HL-60 (cell line): ENCODE measurements at regions not wholly inside any gene's neighbourhood (a gene's known extent, or its start where the extent isn't known, plus 50 kb on each side); places are given as distances from the start of the nearest gene placed in this dataset.

ENCODE experiments used
- DNase-seq, 2 experiments: peaks; one replicate each; pipeline ENCODE4 v3.0.0-alpha.2; 2010 to 2020; ENCODE audit warnings: low read depth in 1 of 2, low spot score in 1 of 2
- H3K27ac ChIP-seq: fragments of 250-450 bp; sonication (Bioruptor Pico); replicated peaks from 2 replicates; pipeline ENCODE4 v1.5.1; 2020; ENCODE audit warnings: mild to moderate bottlenecking, moderate library complexity
- H3K27me3 ChIP-seq: fragments of 250-450 bp; sonication (Bioruptor Pico); 2 replicates; pipeline ENCODE4 v1.5.1; 2021; ENCODE audit warnings: mild to moderate bottlenecking, moderate library complexity; ENCODE audit not compliant: insufficient read depth, poor library complexity, severe bottlenecking
- H3K4me3 ChIP-seq: replicated peaks from 2 replicates; pipeline ENCODE4 v1.5.1; 2011; ENCODE audit warnings: mild to moderate bottlenecking, control low read depth, low read length; ENCODE audit not compliant: insufficient read depth
- GABPA ChIP-seq: IDR thresholded peaks from 2 replicates; pipeline ENCODE4 v1.6.1; 2012; ENCODE audit warnings: low read depth
- POLR2AphosphoS5 ChIP-seq: IDR thresholded peaks from 2 replicates; pipeline ENCODE4 v1.6.1; 2012; ENCODE audit warnings: low read depth
- SPI1 ChIP-seq: IDR thresholded peaks from 2 replicates; pipeline ENCODE4 v1.6.1; 2012; ENCODE audit warnings: low read depth, mild to moderate bottlenecking, borderline replicate concordance
- TF ChIP-seq, protein P1 (sequence below): IDR thresholded peaks from one replicate; pipeline ENCODE4 v1.5.1; 2011; ENCODE audit warnings: low read length, control low read depth, inconsistent platforms; ENCODE audit not compliant: insufficient read depth
- TF ChIP-seq, protein P2 (sequence below): IDR thresholded peaks from 2 replicates; pipeline ENCODE4 v1.6.1; 2012; ENCODE audit warnings: low read depth; ENCODE audit not compliant: insufficient replicate concordance

DNA sequence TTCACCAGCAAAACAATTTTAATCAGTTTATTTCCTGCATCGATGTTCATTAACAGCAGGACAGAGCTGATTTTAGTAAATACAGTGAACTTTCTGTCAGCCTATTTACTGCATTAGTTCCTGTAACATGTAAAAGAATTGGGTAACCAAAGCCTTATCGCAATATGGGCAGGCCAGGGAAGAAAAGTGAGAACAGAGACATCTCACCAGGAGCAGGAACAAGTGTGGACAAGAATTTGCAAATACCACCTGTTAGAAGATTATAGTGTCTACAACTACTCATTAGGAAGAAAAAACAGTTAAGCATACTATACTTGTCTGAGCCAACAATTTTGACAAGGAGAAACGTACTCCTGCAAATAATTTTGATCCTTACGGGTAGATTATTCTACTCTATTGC is 1293.9 kb downstream of the PLA2G4A start:
- TF ChIP-seq GABPA = no peak
- no peak for TF ChIP-seq POLR2AphosphoS5
- TF ChIP-seq, protein P1, sequence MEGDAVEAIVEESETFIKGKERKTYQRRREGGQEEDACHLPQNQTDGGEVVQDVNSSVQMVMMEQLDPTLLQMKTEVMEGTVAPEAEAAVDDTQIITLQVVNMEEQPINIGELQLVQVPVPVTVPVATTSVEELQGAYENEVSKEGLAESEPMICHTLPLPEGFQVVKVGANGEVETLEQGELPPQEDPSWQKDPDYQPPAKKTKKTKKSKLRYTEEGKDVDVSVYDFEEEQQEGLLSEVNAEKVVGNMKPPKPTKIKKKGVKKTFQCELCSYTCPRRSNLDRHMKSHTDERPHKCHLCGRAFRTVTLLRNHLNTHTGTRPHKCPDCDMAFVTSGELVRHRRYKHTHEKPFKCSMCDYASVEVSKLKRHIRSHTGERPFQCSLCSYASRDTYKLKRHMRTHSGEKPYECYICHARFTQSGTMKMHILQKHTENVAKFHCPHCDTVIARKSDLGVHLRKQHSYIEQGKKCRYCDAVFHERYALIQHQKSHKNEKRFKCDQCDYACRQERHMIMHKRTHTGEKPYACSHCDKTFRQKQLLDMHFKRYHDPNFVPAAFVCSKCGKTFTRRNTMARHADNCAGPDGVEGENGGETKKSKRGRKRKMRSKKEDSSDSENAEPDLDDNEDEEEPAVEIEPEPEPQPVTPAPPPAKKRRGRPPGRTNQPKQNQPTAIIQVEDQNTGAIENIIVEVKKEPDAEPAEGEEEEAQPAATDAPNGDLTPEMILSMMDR = no peak
- no peak for TF ChIP-seq SPI1
- TF ChIP-seq, protein P2, sequence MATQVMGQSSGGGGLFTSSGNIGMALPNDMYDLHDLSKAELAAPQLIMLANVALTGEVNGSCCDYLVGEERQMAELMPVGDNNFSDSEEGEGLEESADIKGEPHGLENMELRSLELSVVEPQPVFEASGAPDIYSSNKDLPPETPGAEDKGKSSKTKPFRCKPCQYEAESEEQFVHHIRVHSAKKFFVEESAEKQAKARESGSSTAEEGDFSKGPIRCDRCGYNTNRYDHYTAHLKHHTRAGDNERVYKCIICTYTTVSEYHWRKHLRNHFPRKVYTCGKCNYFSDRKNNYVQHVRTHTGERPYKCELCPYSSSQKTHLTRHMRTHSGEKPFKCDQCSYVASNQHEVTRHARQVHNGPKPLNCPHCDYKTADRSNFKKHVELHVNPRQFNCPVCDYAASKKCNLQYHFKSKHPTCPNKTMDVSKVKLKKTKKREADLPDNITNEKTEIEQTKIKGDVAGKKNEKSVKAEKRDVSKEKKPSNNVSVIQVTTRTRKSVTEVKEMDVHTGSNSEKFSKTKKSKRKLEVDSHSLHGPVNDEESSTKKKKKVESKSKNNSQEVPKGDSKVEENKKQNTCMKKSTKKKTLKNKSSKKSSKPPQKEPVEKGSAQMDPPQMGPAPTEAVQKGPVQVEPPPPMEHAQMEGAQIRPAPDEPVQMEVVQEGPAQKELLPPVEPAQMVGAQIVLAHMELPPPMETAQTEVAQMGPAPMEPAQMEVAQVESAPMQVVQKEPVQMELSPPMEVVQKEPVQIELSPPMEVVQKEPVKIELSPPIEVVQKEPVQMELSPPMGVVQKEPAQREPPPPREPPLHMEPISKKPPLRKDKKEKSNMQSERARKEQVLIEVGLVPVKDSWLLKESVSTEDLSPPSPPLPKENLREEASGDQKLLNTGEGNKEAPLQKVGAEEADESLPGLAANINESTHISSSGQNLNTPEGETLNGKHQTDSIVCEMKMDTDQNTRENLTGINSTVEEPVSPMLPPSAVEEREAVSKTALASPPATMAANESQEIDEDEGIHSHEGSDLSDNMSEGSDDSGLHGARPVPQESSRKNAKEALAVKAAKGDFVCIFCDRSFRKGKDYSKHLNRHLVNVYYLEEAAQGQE = no peak
- no peak for DNase-seq

DNA sequence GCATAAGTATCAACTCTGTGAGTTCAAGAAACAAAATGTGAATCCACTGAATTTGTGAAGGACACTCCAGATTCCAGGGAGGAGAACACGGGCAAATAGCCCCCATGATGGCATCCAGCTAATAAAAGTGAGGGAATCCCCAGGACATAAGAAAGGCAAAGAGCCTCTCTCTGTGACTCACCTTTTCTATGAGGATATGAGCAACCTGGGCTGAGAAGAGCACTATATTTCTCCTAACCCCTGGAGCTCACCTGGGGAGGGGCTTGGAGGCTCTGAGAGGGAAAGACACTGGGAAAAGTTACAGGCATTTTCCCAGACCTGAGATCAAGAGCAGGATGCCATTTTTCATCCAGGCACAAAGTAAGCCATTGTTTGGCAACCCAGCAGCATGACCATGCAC is 1298.8 kb downstream of the PLA2G4A start:
- TF ChIP-seq, protein P1 = no peak
- TF ChIP-seq POLR2AphosphoS5 (no peak), GABPA (no peak)
- DNase-seq = no peak
- Histone ChIP-seq H3K27ac (no peak overlapping the region), H3K27me3 (no peaks in the 10 kb centered on the region), H3K4me3 (no peak overlapping the region)

More for the DNA sequence above, 1293.9 kb downstream of the PLA2G4A start:
- H3K27me3 ChIP-seq = no peaks in the 10 kb centered on the region
- H3K4me3 ChIP-seq = no peak overlapping the region
- no peak overlapping the region for H3K27ac ChIP-seq

DNA sequence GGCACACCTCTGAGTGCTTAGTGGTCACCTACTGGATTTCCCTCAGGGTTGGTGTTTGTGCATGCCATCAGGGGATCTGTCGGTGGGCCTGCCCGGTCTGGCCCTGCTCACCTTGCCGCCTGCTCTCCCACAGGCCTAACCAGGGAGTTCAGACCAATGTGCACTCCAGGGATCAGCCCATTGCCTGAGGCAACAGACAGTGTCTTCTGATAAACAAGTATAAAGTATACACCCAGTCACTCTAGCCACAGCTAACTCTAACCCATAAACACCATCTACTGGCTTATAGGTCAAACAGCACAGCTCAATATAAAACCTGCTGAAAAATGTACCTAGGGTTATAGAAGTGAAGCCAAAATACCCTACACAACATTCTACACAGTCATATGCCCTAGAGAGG is 1300.0 kb downstream of the PLA2G4A start:
- H3K27me3 ChIP-seq = no peaks in the 10 kb centered on the region
- no peak overlapping the region for H3K4me3 ChIP-seq
- no peak for DNase-seq
- TF ChIP-seq POLR2AphosphoS5 (no peak), GABPA (no peak), SPI1 (no peak)
- TF ChIP-seq, protein P2 = no peak
- TF ChIP-seq, protein P1 = no peak
- no peak overlapping the region for H3K27ac ChIP-seq
